GM18499 (cell line): ENCODE measurements at regions not wholly inside any gene's neighbourhood (a gene's known extent, or its start where the extent isn't known, plus 50 kb on each side); places are given as distances from the start of the nearest gene placed in this dataset.

Experiments
- ATAC-seq: cut with Tn5 transposase; IDR thresholded peaks from one replicate; pipeline ENCODE4 v1.9.1; 2021; ENCODE audit warnings: moderate number of reproducible peaks; ENCODE audit not compliant: insufficient read depth, unreplicated experiment

GRCh38 chr15:92565351-92566125, 90.0 kb downstream of the FAM174B start:
- ATAC-seq, result no peak

- no peak for ATAC-seq
Observed at GRCh38 chr15:92561754-92562153, 93.8 kb downstream of the FAM174B start.

- no peak for ATAC-seq
Observed at GRCh38 chr15:92553317-92553716, 102.3 kb downstream of the FAM174B start.

GRCh38 chr15:92545996-92546395, 109.6 kb downstream of the FAM174B start:
- no peak for ATAC-seq

- no peak for ATAC-seq
Observed at GRCh38 chr15:92541291-92542200, 114.0 kb downstream of the FAM174B start.

- no peak for ATAC-seq
Observed at GRCh38 chr15:92538115-92538514, 117.5 kb downstream of the FAM174B start.

- ATAC-seq, result no peak
Observed at GRCh38 chr15:92533298-92533697, 122.3 kb downstream of the FAM174B start.

- ATAC-seq, result no peak
Observed at GRCh38 chr15:92531406-92531805, 124.2 kb downstream of the FAM174B start.

- ATAC-seq, result no peak
Observed at GRCh38 chr15:92528736-92529135, 126.8 kb downstream of the FAM174B start.

GRCh38 chr15:92527197-92527596, 128.4 kb downstream of the FAM174B start:
- no peak for ATAC-seq

- ATAC-seq, result no peak
Observed at GRCh38 chr15:92525758-92526245, 129.8 kb downstream of the FAM174B start.

GRCh38 chr15:92524874-92525565, 130.6 kb downstream of the FAM174B start:
- ATAC-seq, result no peak

- no peak for ATAC-seq
Observed at GRCh38 chr15:92524161-92524560, 130.5 kb downstream of the ST8SIA2 start.

GRCh38 chr15:92523176-92523575, 129.5 kb downstream of the ST8SIA2 start:
- ATAC-seq, result no peak

GRCh38 chr15:92521624-92522008, 127.9 kb downstream of the ST8SIA2 start:
- peak; percentile 90 for ATAC-seq

- ATAC-seq, result no peak
Observed at GRCh38 chr15:92520914-92521623, 127.4 kb downstream of the ST8SIA2 start.

- ATAC-seq, result no peak
Observed at GRCh38 chr15:92519709-92520108, 126.0 kb downstream of the ST8SIA2 start.
